ENCODE measurements at regions not wholly inside any gene's neighbourhood (a gene's known extent, or its start where the extent isn't known, plus 50 kb on each side); places are given as distances from the start of the nearest gene placed in this dataset.

GRCh38 chr18:45498287-45498658, 117.0 kb upstream of the SLC14A2 start:
- ATAC-seq (no peak), DNase-seq (ENCODE audit: low read depth, low spot score) (no peak)
- no peaks in the 10 kb centered on the region for H3K4me1 ChIP-seq (ENCODE audit: control insufficient read depth in 1 of 2, insufficient read depth in 2 of 2, low read length in 2 of 2)
- H2AFZ ChIP-seq (ENCODE audit: low read depth, low read length, poor library complexity, severe bottlenecking): no peak overlapping the region
- H3K9ac ChIP-seq (ENCODE audit: low read length): no peak overlapping the region
- no peaks in the 10 kb centered on the region for H3K79me2 ChIP-seq (ENCODE audit: insufficient read depth, low read length)
- RAD21 ChIA-PET (ENCODE audit: low non-redundant PET in 1 of 2, low total read pairs in 2 of 2, uncharacterized antibody in 2 of 2, unreplicated experiment in 2 of 2): no interaction called here
- no peaks in the 10 kb centered on the region for H3K36me3 ChIP-seq (ENCODE audit: control insufficient read depth in 1 of 2, insufficient read depth in 2 of 2, low read length in 2 of 2)
- no peaks in the 10 kb centered on the region for H4K20me1 ChIP-seq (ENCODE audit: insufficient read depth)
- no peaks in the 10 kb centered on the region for H3K9me3 ChIP-seq (ENCODE audit: control insufficient read depth in 1 of 2, insufficient read depth in 1 of 2, low read depth in 1 of 2, low read length in 2 of 2)
- no TSS peak for BruUV-seq (replicated peaks)
- no peak overlapping the region for H3K27ac ChIP-seq (ENCODE audit: low read depth, low read length)
- TF ChIP-seq EGR1 (IDR thresholded peaks at IDR 0.05; ENCODE audit: low read depth): no peak
- no peak for TF ChIP-seq ELF1 (IDR thresholded peaks at IDR 0.05; ENCODE audit: borderline replicate concordance, low read depth)
- TF ChIP-seq POLR2AphosphoS5 (IDR thresholded peaks at IDR 0.05; ENCODE audit: low read depth, low read length): no peak
- no peak for TF ChIP-seq ZNF274 (IDR thresholded peaks at IDR 0.05; ENCODE audit: low read depth, low read length)
- no peak for TF ChIP-seq SIN3A (IDR thresholded peaks at IDR 0.05; ENCODE audit: low read depth)
- POLR2A ChIA-PET: no interaction called here
- CTCF ChIA-PET: no interaction called here
- peaks cover 23% of the 10 kb centered on the region; the same call in 1 of the 2 replicates for H3K27me3 ChIP-seq (ENCODE audit: insufficient read depth, low read length)
- intact Hi-C loops (cut with micrococcal nuclease): no loop called here
- H3K9me2 ChIP-seq (ENCODE audit: insufficient read depth): no peaks in the 10 kb centered on the region
- no peak overlapping the region for H3K4me3 ChIP-seq (replicated peaks in 1 of 2; ENCODE audit: low read depth in 1 of 2, low read length in 2 of 2)
- H3K4me2 ChIP-seq (ENCODE audit: low read length): no peak overlapping the region

GRCh38 chr18:45503990-45504389, 111.3 kb upstream of the SLC14A2 start:
- POLR2A ChIA-PET: no interaction called here
- Histone ChIP-seq H3K4me1 (ENCODE audit: control insufficient read depth in 1 of 2, insufficient read depth in 2 of 2, low read length in 2 of 2) (no peaks in the 10 kb centered on the region), H3K9ac (ENCODE audit: low read length) (no peak overlapping the region), H3K4me2 (ENCODE audit: low read length) (no peak overlapping the region), H4K20me1 (ENCODE audit: insufficient read depth) (no peaks in the 10 kb centered on the region), H3K79me2 (ENCODE audit: insufficient read depth, low read length) (no peaks in the 10 kb centered on the region), H3K9me3 (ENCODE audit: control insufficient read depth in 1 of 2, insufficient read depth in 1 of 2, low read depth in 1 of 2, low read length in 2 of 2) (no peaks in the 10 kb centered on the region), H3K27ac (ENCODE audit: low read depth, low read length) (no peak overlapping the region), H3K36me3 (ENCODE audit: control insufficient read depth in 1 of 2, insufficient read depth in 2 of 2, low read length in 2 of 2) (no peaks in the 10 kb centered on the region), H3K27me3 (ENCODE audit: insufficient read depth, low read length) (peaks cover 22% of the 10 kb centered on the region; the same call in 1 of the 2 replicates), H2AFZ (ENCODE audit: low read depth, low read length, poor library complexity, severe bottlenecking) (no peak overlapping the region), H3K4me3 (replicated peaks in 1 of 2; ENCODE audit: low read depth in 1 of 2, low read length in 2 of 2) (no peak overlapping the region), H3K9me2 (ENCODE audit: insufficient read depth) (no peaks in the 10 kb centered on the region)
- DNase-seq (ENCODE audit: low read depth, low spot score): no peak
- CTCF ChIA-PET: no interaction called here
- RAD21 ChIA-PET (ENCODE audit: low non-redundant PET in 1 of 2, low total read pairs in 2 of 2, uncharacterized antibody in 2 of 2, unreplicated experiment in 2 of 2): no interaction called here
- intact Hi-C loops (cut with micrococcal nuclease): no loop called here
- no peak for ATAC-seq
- BruUV-seq (replicated peaks): no TSS peak
- TF ChIP-seq POLR2A (IDR thresholded peaks at IDR 0.05; ENCODE audit: borderline replicate concordance, extremely low read depth, insufficient read depth, insufficient read length) (no peak), ATF3 (IDR thresholded peaks at IDR 0.05) (no peak), ELF1 (IDR thresholded peaks at IDR 0.05; ENCODE audit: borderline replicate concordance, low read depth) (no peak), ZNF274 (IDR thresholded peaks at IDR 0.05; ENCODE audit: low read depth, low read length) (no peak), SIN3A (IDR thresholded peaks at IDR 0.05; ENCODE audit: low read depth) (no peak), EGR1 (IDR thresholded peaks at IDR 0.05; ENCODE audit: low read depth) (no peak), CBX3 (IDR thresholded peaks at IDR 0.05; ENCODE audit: low read depth) (no peak), RAD21 (IDR thresholded peaks at IDR 0.05; ENCODE audit: low read depth) (no peak), ZFX (IDR thresholded peaks at IDR 0.05) (no peak), SRF (IDR thresholded peaks at IDR 0.05; ENCODE audit: low read depth) (no peak), EZH2phosphoT487 (IDR thresholded peaks at IDR 0.05; ENCODE audit: borderline replicate concordance) (no peak), TCF7L2 (IDR thresholded peaks at IDR 0.05; ENCODE audit: borderline replicate concordance, extremely low read depth, insufficient read depth, insufficient read length) (no peak), FOSL1 (IDR thresholded peaks at IDR 0.05; ENCODE audit: low read depth) (no peak), JUND (IDR thresholded peaks at IDR 0.05) (no peak), SP1 (IDR thresholded peaks at IDR 0.05; ENCODE audit: low read depth) (no peak)
- TF ChIP-seq, protein P1, sequence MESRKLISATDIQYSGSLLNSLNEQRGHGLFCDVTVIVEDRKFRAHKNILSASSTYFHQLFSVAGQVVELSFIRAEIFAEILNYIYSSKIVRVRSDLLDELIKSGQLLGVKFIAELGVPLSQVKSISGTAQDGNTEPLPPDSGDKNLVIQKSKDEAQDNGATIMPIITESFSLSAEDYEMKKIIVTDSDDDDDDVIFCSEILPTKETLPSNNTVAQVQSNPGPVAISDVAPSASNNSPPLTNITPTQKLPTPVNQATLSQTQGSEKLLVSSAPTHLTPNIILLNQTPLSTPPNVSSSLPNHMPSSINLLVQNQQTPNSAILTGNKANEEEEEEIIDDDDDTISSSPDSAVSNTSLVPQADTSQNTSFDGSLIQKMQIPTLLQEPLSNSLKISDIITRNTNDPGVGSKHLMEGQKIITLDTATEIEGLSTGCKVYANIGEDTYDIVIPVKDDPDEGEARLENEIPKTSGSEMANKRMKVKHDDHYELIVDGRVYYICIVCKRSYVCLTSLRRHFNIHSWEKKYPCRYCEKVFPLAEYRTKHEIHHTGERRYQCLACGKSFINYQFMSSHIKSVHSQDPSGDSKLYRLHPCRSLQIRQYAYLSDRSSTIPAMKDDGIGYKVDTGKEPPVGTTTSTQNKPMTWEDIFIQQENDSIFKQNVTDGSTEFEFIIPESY (IDR thresholded peaks at IDR 0.05; ENCODE audit: extremely low read depth, insufficient replicate concordance, low read length): no peak
- TF ChIP-seq, protein P2, sequence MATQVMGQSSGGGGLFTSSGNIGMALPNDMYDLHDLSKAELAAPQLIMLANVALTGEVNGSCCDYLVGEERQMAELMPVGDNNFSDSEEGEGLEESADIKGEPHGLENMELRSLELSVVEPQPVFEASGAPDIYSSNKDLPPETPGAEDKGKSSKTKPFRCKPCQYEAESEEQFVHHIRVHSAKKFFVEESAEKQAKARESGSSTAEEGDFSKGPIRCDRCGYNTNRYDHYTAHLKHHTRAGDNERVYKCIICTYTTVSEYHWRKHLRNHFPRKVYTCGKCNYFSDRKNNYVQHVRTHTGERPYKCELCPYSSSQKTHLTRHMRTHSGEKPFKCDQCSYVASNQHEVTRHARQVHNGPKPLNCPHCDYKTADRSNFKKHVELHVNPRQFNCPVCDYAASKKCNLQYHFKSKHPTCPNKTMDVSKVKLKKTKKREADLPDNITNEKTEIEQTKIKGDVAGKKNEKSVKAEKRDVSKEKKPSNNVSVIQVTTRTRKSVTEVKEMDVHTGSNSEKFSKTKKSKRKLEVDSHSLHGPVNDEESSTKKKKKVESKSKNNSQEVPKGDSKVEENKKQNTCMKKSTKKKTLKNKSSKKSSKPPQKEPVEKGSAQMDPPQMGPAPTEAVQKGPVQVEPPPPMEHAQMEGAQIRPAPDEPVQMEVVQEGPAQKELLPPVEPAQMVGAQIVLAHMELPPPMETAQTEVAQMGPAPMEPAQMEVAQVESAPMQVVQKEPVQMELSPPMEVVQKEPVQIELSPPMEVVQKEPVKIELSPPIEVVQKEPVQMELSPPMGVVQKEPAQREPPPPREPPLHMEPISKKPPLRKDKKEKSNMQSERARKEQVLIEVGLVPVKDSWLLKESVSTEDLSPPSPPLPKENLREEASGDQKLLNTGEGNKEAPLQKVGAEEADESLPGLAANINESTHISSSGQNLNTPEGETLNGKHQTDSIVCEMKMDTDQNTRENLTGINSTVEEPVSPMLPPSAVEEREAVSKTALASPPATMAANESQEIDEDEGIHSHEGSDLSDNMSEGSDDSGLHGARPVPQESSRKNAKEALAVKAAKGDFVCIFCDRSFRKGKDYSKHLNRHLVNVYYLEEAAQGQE (IDR thresholded peaks at IDR 0.05; ENCODE audit: low read depth): no peak
